ENCODE measurements at regions not wholly inside any gene's neighbourhood (a gene's known extent, or its start where the extent isn't known, plus 50 kb on each side); places are given as distances from the start of the nearest gene placed in this dataset.

DNA sequence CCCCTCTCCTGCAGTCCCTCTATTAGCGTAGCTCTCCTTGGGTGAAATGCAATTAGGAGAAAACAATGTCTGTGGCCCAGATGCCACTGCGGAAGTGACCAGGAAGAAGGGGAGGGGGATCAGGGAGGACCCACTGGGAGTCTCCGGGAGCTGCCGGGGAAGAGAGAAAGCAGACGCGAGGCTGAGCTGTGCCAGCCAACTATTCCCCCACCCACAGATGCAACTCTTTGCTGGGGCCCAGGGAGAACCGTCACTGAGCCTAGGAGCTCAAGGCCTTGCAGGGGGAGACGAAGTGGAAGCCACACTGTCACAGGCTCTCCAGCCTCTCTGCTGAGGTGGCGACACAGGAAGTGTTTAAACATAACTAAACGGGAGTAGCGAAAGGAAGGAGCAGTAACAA is 149.2 kb downstream of the BCOR start:
- H3K9me3 ChIP-seq (ENCODE audit: control insufficient read depth in 2 of 2, low read length in 2 of 2), result peaks cover 0 to 4% of the 10 kb centered on the region in 2 donors
- peaks cover under 1% of the 10 kb centered on the region for H3K4me1 ChIP-seq (ENCODE audit: control insufficient read depth, insufficient read depth, low read length)
- H3K27ac ChIP-seq (ENCODE audit: low read length), result no peak overlapping the region
- H3K9ac ChIP-seq (ENCODE audit: low read length in 2 of 2), result no peak overlapping the region
- H3K27me3 ChIP-seq (ENCODE audit: control insufficient read depth in 1 of 2, insufficient read depth in 2 of 2, low read length in 2 of 2), result peaks cover 0 to 23% of the 10 kb centered on the region in 2 donors
- no peaks in the 10 kb centered on the region for H3K36me3 ChIP-seq (ENCODE audit: control insufficient read depth in 2 of 2, insufficient read depth in 2 of 2, low read length in 2 of 2)
- H3K4me3 ChIP-seq (ENCODE audit: low read length in 2 of 2), result no peak overlapping the region

DNA sequence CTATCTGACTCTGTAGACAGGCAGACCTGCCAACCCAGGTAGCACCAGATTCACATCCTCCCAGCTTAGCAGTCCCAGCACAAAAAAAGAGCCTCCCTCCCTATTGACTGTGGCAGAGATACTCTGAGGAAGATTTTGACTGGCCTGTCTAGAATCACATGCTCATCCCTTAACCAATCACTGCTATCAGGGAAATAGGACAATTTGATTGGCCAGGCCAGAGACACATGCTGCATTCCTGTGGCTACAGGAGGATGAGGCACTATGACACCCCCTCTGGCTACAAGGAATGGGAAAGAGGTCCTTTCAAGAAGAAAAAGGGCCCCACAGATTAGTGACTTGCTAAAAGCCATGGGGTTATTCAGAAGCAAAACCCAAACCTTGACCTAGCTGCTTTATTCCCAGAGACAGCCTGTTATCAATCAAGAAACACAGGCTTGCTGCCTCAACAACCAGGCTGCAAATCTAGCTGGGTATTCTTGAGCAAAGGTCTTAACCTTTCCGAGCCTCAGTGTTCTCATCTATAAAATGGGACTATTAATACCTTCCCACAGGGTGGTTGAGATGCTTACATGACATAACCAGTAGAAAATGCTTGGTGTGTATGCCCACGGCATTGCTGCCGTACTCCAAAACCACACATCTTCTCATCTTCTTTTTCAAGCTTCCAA is 147.6 kb downstream of the BCOR start:
- Histone ChIP-seq H3K27me3 (ENCODE audit: control insufficient read depth in 1 of 2, insufficient read depth in 2 of 2, low read length in 2 of 2) (peaks cover 0 to 22% of the 10 kb centered on the region in 2 donors), H3K4me3 (ENCODE audit: low read length in 2 of 2) (no peak overlapping the region), H3K36me3 (ENCODE audit: control insufficient read depth in 2 of 2, insufficient read depth in 2 of 2, low read length in 2 of 2) (no peaks in the 10 kb centered on the region), H3K9me3 (ENCODE audit: control insufficient read depth in 2 of 2, low read length in 2 of 2) (no peaks in the 10 kb centered on the region), H3K27ac (ENCODE audit: low read length) (no peak overlapping the region), H3K9ac (ENCODE audit: low read length in 2 of 2) (no peak overlapping the region), H3K4me1 (ENCODE audit: control insufficient read depth, insufficient read depth, low read length) (peaks cover 7% of the 10 kb centered on the region)

- Histone ChIP-seq H3K9me3 (ENCODE audit: control insufficient read depth in 2 of 2, low read length in 2 of 2) (no peaks in the 10 kb centered on the region), H3K4me3 (ENCODE audit: low read length in 2 of 2) (no peak overlapping the region), H3K9ac (ENCODE audit: low read length in 2 of 2) (no peak overlapping the region), H3K4me1 (ENCODE audit: control insufficient read depth, insufficient read depth, low read length) (peaks cover 7% of the 10 kb centered on the region), H3K27ac (ENCODE audit: low read length) (no peak overlapping the region), H3K27me3 (ENCODE audit: control insufficient read depth in 1 of 2, insufficient read depth in 2 of 2, low read length in 2 of 2) (peaks cover 0 to 20% of the 10 kb centered on the region in 2 donors), H3K36me3 (ENCODE audit: control insufficient read depth in 2 of 2, insufficient read depth in 2 of 2, low read length in 2 of 2) (no peaks in the 10 kb centered on the region)
Measured at GRCh38 chrX:39952989-39953388, 144.8 kb downstream of the BCOR start.

DNA sequence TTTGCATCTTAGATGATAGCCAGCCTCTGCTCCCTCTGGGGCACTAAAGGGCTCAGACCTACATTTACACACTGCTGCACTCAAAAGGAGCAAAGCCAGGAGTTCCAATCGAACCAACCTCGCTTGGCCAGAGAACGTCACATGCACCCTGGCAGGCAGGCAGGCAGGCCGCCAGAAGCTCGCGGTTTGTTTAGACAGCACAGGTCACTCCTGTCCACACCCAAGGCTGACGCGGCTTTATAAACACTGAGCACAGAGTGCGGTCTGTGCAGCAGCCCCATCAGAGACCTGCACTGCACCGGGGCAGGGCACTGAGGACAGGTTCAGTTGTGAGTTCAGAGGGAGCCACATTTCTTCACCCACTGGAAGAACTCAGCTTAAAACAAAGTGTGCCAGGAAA is 143.9 kb downstream of the BCOR start:
- Histone ChIP-seq H3K9me3 (ENCODE audit: control insufficient read depth in 2 of 2, low read length in 2 of 2) (no peaks in the 10 kb centered on the region), H3K4me3 (ENCODE audit: low read length in 2 of 2) (no peak overlapping the region), H3K4me1 (ENCODE audit: control insufficient read depth, insufficient read depth, low read length) (peaks cover 7% of the 10 kb centered on the region), H3K36me3 (ENCODE audit: control insufficient read depth in 2 of 2, insufficient read depth in 2 of 2, low read length in 2 of 2) (no peaks in the 10 kb centered on the region), H3K27me3 (ENCODE audit: control insufficient read depth in 1 of 2, insufficient read depth in 2 of 2, low read length in 2 of 2) (peaks cover 0 to 18% of the 10 kb centered on the region in 2 donors), H3K9ac (ENCODE audit: low read length in 2 of 2) (no peak overlapping the region), H3K27ac (ENCODE audit: low read length) (no peak overlapping the region)

- Histone ChIP-seq H3K4me3 (ENCODE audit: low read length in 2 of 2) (no peak overlapping the region), H3K9me3 (ENCODE audit: control insufficient read depth in 2 of 2, low read length in 2 of 2) (no peaks in the 10 kb centered on the region), H3K4me1 (ENCODE audit: control insufficient read depth, insufficient read depth, low read length) (peaks cover 7% of the 10 kb centered on the region), H3K9ac (ENCODE audit: low read length in 2 of 2) (no peak overlapping the region), H3K27me3 (ENCODE audit: control insufficient read depth in 1 of 2, insufficient read depth in 2 of 2, low read length in 2 of 2) (peaks cover 0 to 12% of the 10 kb centered on the region in 2 donors), H3K27ac (ENCODE audit: low read length) (no peak overlapping the region), H3K36me3 (ENCODE audit: control insufficient read depth in 2 of 2, insufficient read depth in 2 of 2, low read length in 2 of 2) (no peaks in the 10 kb centered on the region)
Measured at GRCh38 chrX:39954851-39955250, 142.9 kb downstream of the BCOR start.

GRCh38 chrX:39955625-39956024 is 142.1 kb downstream of the BCOR start:
- no peak overlapping the region for H3K9ac ChIP-seq (ENCODE audit: low read length in 2 of 2)
- peaks cover 7% of the 10 kb centered on the region for H3K4me1 ChIP-seq (ENCODE audit: control insufficient read depth, insufficient read depth, low read length)
- H3K27ac ChIP-seq (ENCODE audit: low read length), result no peak overlapping the region
- H3K36me3 ChIP-seq (ENCODE audit: control insufficient read depth in 2 of 2, insufficient read depth in 2 of 2, low read length in 2 of 2), result no peaks in the 10 kb centered on the region
- H3K4me3 ChIP-seq (ENCODE audit: low read length in 2 of 2), result no peak overlapping the region
- H3K9me3 ChIP-seq (ENCODE audit: control insufficient read depth in 2 of 2, low read length in 2 of 2), result no peaks in the 10 kb centered on the region
- H3K27me3 ChIP-seq (ENCODE audit: control insufficient read depth in 1 of 2, insufficient read depth in 2 of 2, low read length in 2 of 2), result peaks cover 0 to 11% of the 10 kb centered on the region in 2 donors

GRCh38 chrX:39956803-39957394 is 140.9 kb downstream of the BCOR start:
- Histone ChIP-seq H3K27me3 (ENCODE audit: control insufficient read depth in 1 of 2, insufficient read depth in 2 of 2, low read length in 2 of 2) (peaks cover 0 to 7% of the 10 kb centered on the region in 2 donors), H3K4me3 (ENCODE audit: low read length in 2 of 2) (no peak overlapping the region), H3K27ac (ENCODE audit: low read length) (no peak overlapping the region), H3K36me3 (ENCODE audit: control insufficient read depth in 2 of 2, insufficient read depth in 2 of 2, low read length in 2 of 2) (no peaks in the 10 kb centered on the region), H3K9me3 (ENCODE audit: control insufficient read depth in 2 of 2, low read length in 2 of 2) (no peaks in the 10 kb centered on the region), H3K4me1 (ENCODE audit: control insufficient read depth, insufficient read depth, low read length) (peaks cover 7% of the 10 kb centered on the region), H3K9ac (ENCODE audit: low read length in 2 of 2) (no peak overlapping the region)

- Histone ChIP-seq H3K4me3 (ENCODE audit: low read length in 2 of 2) (no peak overlapping the region), H3K27ac (ENCODE audit: low read length) (no peak overlapping the region), H3K9me3 (ENCODE audit: control insufficient read depth in 2 of 2, low read length in 2 of 2) (no peaks in the 10 kb centered on the region), H3K36me3 (ENCODE audit: control insufficient read depth in 2 of 2, insufficient read depth in 2 of 2, low read length in 2 of 2) (no peaks in the 10 kb centered on the region), H3K4me1 (ENCODE audit: control insufficient read depth, insufficient read depth, low read length) (peaks cover 7% of the 10 kb centered on the region), H3K9ac (ENCODE audit: low read length in 2 of 2) (no peak overlapping the region), H3K27me3 (ENCODE audit: control insufficient read depth in 1 of 2, insufficient read depth in 2 of 2, low read length in 2 of 2) (peaks cover 0 to 3% of the 10 kb centered on the region in 2 donors)
Measured at GRCh38 chrX:39957816-39958566, 139.8 kb downstream of the BCOR start.

GRCh38 chrX:39958850-39959249 is 138.9 kb downstream of the BCOR start:
- peaks cover 4% of the 10 kb centered on the region for H3K4me1 ChIP-seq (ENCODE audit: control insufficient read depth, insufficient read depth, low read length)
- H3K4me3 ChIP-seq (ENCODE audit: low read length in 2 of 2), result no peak overlapping the region
- no peak overlapping the region for H3K9ac ChIP-seq (ENCODE audit: low read length in 2 of 2)
- no peaks in the 10 kb centered on the region for H3K9me3 ChIP-seq (ENCODE audit: control insufficient read depth in 2 of 2, low read length in 2 of 2)
- H3K36me3 ChIP-seq (ENCODE audit: control insufficient read depth in 2 of 2, insufficient read depth in 2 of 2, low read length in 2 of 2), result no peaks in the 10 kb centered on the region
- H3K27me3 ChIP-seq (ENCODE audit: control insufficient read depth in 1 of 2, insufficient read depth in 2 of 2, low read length in 2 of 2), result peaks cover 0 to 3% of the 10 kb centered on the region in 2 donors
- H3K27ac ChIP-seq (ENCODE audit: low read length), result no peak overlapping the region

GRCh38 chrX:39960219-39960618 is 137.5 kb downstream of the BCOR start:
- H3K4me3 ChIP-seq (ENCODE audit: low read length in 2 of 2), result no peak overlapping the region
- no peaks in the 10 kb centered on the region for H3K4me1 ChIP-seq (ENCODE audit: control insufficient read depth, insufficient read depth, low read length)
- H3K9me3 ChIP-seq (ENCODE audit: control insufficient read depth in 2 of 2, low read length in 2 of 2), result peaks cover 0 to 8% of the 10 kb centered on the region in 2 donors
- H3K27me3 ChIP-seq (ENCODE audit: control insufficient read depth in 1 of 2, insufficient read depth in 2 of 2, low read length in 2 of 2), result peaks cover 0 to 4% of the 10 kb centered on the region in 2 donors
- H3K36me3 ChIP-seq (ENCODE audit: control insufficient read depth in 2 of 2, insufficient read depth in 2 of 2, low read length in 2 of 2), result no peaks in the 10 kb centered on the region
- H3K27ac ChIP-seq (ENCODE audit: low read length), result no peak overlapping the region
- H3K9ac ChIP-seq (ENCODE audit: low read length in 2 of 2), result no peak overlapping the region
